ENCODE measurements at regions not wholly inside any gene's neighbourhood (a gene's known extent, or its start where the extent isn't known, plus 50 kb on each side); places are given as distances from the start of the nearest gene placed in this dataset.
"Not testable (repeated sequence)": the region's sequence is repeated elsewhere in the genome, so short reads cannot be mapped to it uniquely, and the experiment has no call there.

DNA sequence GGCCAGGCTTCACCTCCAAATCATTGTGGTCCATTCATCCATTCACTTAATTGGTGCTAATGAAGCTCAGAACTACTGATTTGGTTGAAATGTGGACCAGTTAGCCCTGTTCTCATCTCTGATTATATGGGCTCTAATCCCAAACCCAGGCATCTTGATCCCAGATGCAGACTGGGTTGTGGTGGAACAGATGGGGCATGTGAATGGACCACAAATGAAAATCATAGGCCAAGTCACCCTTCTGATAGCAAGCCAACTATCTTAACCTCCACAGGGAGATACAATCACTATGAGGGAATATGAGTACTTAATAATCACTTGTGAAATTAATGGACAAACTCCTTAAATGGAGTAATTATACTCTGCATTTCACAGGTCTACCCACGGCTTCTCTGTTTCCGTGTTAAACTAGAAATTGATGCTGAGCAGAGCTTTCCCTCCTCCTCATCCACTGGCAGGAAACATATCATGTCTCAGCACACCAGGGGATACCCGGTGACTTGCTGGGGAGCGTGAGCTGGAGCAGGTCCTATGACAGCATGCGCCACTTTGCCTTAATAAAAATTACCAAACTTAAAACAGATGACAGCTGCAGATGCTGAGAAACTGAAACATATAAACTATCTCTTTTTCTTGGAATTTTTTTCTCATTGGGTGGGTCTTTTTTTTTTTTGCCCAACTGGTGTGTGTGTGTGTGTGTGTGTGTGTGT lies 108.8 kb upstream of the HEY2 start:
- H3K36me3 Mint-ChIP-seq (ENCODE audit: low read depth), result peaks cover 5% of the 10 kb centered on the region; the same call in 2 of the 3 replicates
- H3K27me3 Mint-ChIP-seq (ENCODE audit: insufficient read depth, low read depth, poor library complexity), result no peaks in the 10 kb centered on the region
- Histone ChIP-seq H3F3A (replicated peaks; ENCODE audit: low read depth) (no peaks in the 10 kb centered on the region), H3K9me2 (ENCODE audit: insufficient read depth) (peaks cover 8% of the 10 kb centered on the region), H3K27me3 (ENCODE audit: insufficient read depth) (no peaks in the 10 kb centered on the region), H3K79me2 (replicated peaks; ENCODE audit: insufficient read depth) (no peaks in the 10 kb centered on the region), H3K4me1 (ENCODE audit: insufficient read depth) (no peaks in the 10 kb centered on the region), H3K4me3 (no peak overlapping the region), H3K4me2 (no peak overlapping the region), H3K36me3 (ENCODE audit: insufficient read depth) (no peaks in the 10 kb centered on the region), H2AFZ (no peak overlapping the region), H3K27ac (ENCODE audit: low read depth) (no peak overlapping the region), H4K20me1 (replicated peaks; ENCODE audit: insufficient read depth) (no peaks in the 10 kb centered on the region)
- no peak overlapping the region for H3K4me3 Mint-ChIP-seq
- H3K27ac Mint-ChIP-seq, result no peak overlapping the region
- H3K4me1 Mint-ChIP-seq, result peaks cover 5% of the 10 kb centered on the region; the same call in 2 of the 3 replicates
- DNase-seq (ENCODE audit: low spot score), result no peak
- H3K9me3 Mint-ChIP-seq, result peaks cover 3% of the 10 kb centered on the region; the same call in 2 of the 3 replicates
- no peak for TF ChIP-seq EZH2 (IDR thresholded peaks at IDR 0.05; ENCODE audit: low read depth, unreplicated experiment)
- no peak for TF ChIP-seq ETS1 (IDR thresholded peaks at IDR 0.05)
- ATAC-seq, result no peak

DNA sequence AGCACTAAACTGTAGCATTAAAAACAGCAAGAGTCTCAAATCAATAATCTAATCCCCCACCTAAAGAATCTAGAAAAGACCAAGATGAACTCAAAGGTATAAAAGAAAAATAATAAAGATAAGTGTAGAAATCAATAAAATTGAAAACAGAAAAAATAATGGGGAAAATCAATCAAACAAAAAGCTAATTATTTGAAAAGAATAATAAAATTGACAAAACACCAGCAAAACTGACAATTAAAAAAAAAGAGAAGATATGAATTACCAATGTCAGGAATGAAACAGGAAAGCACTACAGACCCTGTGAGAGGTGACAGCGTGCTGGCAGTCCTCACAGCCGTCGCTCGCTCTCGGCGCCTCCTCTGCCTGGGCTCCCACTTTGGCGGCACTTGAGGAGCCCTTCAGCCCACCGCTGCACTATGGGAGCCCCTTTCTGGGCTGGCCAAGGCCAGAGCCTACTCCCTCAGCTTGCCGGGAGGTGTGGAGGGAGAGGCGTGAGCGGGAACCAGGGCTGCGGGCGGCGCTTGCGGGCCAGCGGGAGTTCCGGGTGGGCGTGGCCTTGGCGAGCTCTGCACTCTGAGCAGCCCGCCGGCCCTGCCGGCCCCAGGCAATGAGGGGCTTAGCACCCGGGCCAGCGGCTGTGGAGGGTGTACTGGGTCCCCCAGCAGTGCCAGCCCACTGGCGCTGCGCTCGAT lies 105.3 kb upstream of the HEY2 start:
- not testable (repeated sequence) for H3K4me1 Mint-ChIP-seq; H3K36me3 Mint-ChIP-seq (ENCODE audit: low read depth); ATAC-seq

GRCh38 chr6:125647391-125647790 lies 102.0 kb upstream of the HEY2 start:
- Histone ChIP-seq H2AFZ (no peak overlapping the region), H3K4me1 (ENCODE audit: insufficient read depth) (no peaks in the 10 kb centered on the region), H3K27ac (ENCODE audit: low read depth) (no peak overlapping the region), H3K9me2 (ENCODE audit: insufficient read depth) (no peaks in the 10 kb centered on the region), H3K79me2 (replicated peaks; ENCODE audit: insufficient read depth) (no peaks in the 10 kb centered on the region), H3K27me3 (ENCODE audit: insufficient read depth) (no peaks in the 10 kb centered on the region), H3F3A (replicated peaks; ENCODE audit: low read depth) (no peaks in the 10 kb centered on the region), H3K4me2 (no peak overlapping the region), H3K36me3 (ENCODE audit: insufficient read depth) (no peaks in the 10 kb centered on the region), H4K20me1 (replicated peaks; ENCODE audit: insufficient read depth) (no peaks in the 10 kb centered on the region), H3K4me3 (no peak overlapping the region)
- no peak overlapping the region for H3K27ac Mint-ChIP-seq
- H3K36me3 Mint-ChIP-seq (ENCODE audit: low read depth), result peaks cover 5% of the 10 kb centered on the region; the same call in 2 of the 3 replicates
- H3K4me3 Mint-ChIP-seq, result no peak overlapping the region
- no peaks in the 10 kb centered on the region for H3K27me3 Mint-ChIP-seq (ENCODE audit: insufficient read depth, low read depth, poor library complexity)
- ATAC-seq, result no peak
- peaks cover 3% of the 10 kb centered on the region; the same call in 1 of the 3 replicates for H3K9me3 Mint-ChIP-seq
- peaks cover 3% of the 10 kb centered on the region; the same call in 2 of the 3 replicates for H3K4me1 Mint-ChIP-seq
- TF ChIP-seq STAT1 (IDR thresholded peaks at IDR 0.05; ENCODE audit: unreplicated experiment), result no peak
- DNase-seq (ENCODE audit: low spot score), result no peak

More for the DNA sequence above, 105.3 kb upstream of the HEY2 start:
- H3K4me1 ChIP-seq (ENCODE audit: insufficient read depth); H3K4me3 Mint-ChIP-seq; H3K9me3 Mint-ChIP-seq; H3F3A ChIP-seq (replicated peaks; ENCODE audit: low read depth); H2AFZ ChIP-seq; H3K4me3 ChIP-seq; H3K27ac ChIP-seq (ENCODE audit: low read depth); H3K27me3 ChIP-seq (ENCODE audit: insufficient read depth); DNase-seq (ENCODE audit: low spot score); H3K36me3 ChIP-seq (ENCODE audit: insufficient read depth); H4K20me1 ChIP-seq (replicated peaks; ENCODE audit: insufficient read depth); H3K4me2 ChIP-seq; H3K27ac Mint-ChIP-seq; H3K9me2 ChIP-seq (ENCODE audit: insufficient read depth); H3K27me3 Mint-ChIP-seq (ENCODE audit: insufficient read depth, low read depth, poor library complexity); H3K79me2 ChIP-seq (replicated peaks; ENCODE audit: insufficient read depth): not testable (repeated sequence)

- H4K20me1 ChIP-seq (replicated peaks; ENCODE audit: insufficient read depth); H3F3A ChIP-seq (replicated peaks; ENCODE audit: low read depth); H3K9me3 Mint-ChIP-seq; ATAC-seq; H3K4me3 ChIP-seq; DNase-seq (ENCODE audit: low spot score); H3K27me3 ChIP-seq (ENCODE audit: insufficient read depth); H3K36me3 ChIP-seq (ENCODE audit: insufficient read depth); H3K36me3 Mint-ChIP-seq (ENCODE audit: low read depth); H3K4me1 ChIP-seq (ENCODE audit: insufficient read depth); H2AFZ ChIP-seq; H3K27ac Mint-ChIP-seq; H3K79me2 ChIP-seq (replicated peaks; ENCODE audit: insufficient read depth); H3K27ac ChIP-seq (ENCODE audit: low read depth); H3K27me3 Mint-ChIP-seq (ENCODE audit: insufficient read depth, low read depth, poor library complexity); H3K4me2 ChIP-seq; H3K4me3 Mint-ChIP-seq; H3K9me2 ChIP-seq (ENCODE audit: insufficient read depth): not testable (repeated sequence)
- peaks cover 11% of the 10 kb centered on the region for H3K4me1 Mint-ChIP-seq
Observed at GRCh38 chr6:125653752-125654151, 95.7 kb upstream of the HEY2 start.

All from GM23338 (cell line).